Caco-2 (cell line): ENCODE measurements at regions not wholly inside any gene's neighbourhood (a gene's known extent, or its start where the extent isn't known, plus 50 kb on each side); places are given as distances from the start of the nearest gene placed in this dataset.

Experiments used
- BruUV-seq: library from RNA; stranded (reverse); fragments of 400-500 nt; replicated peaks from 2 replicates; lab custom pipeline; 2021; lab: Mats Ljungman, UMichigan
- CTCF ChIA-PET: fragments of 300-600 bp; sonication (Branson Sonifier 250); formaldehyde crosslinking; loops from one replicate; lab custom pipeline; 2022; ENCODE audit warnings: antibody characterized with exemption; lab: Charles Lee
- POLR2A ChIA-PET: fragments of 300-600 bp; sonication (Branson Sonifier 250); formaldehyde crosslinking; loops from one replicate; lab custom pipeline; 2022; ENCODE audit warnings: antibody characterized with exemption; lab: Charles Lee
- DNase-seq, 2 experiments: peaks; one replicate each; pipeline versions ENCODE4 v3.0.0 to v3.0.0-alpha.2; 2020 to 2022
- H3K27me3 ChIP-seq: replicated peaks from 2 replicates; pipeline ENCODE4 v1.6.0; 2011; ENCODE audit warnings: low read length; ENCODE audit not compliant: control insufficient read depth, insufficient read depth
- H3K36me3 ChIP-seq: 2 replicates; pipeline ENCODE4 v1.5.1; 2011; ENCODE audit warnings: low read length; ENCODE audit not compliant: control insufficient read depth, insufficient read depth
- H3K4me1 ChIP-seq: fragments of 250-450 bp; sonication (Bioruptor Pico); 2 replicates; pipeline ENCODE4 v1.5.1; 2020; ENCODE audit warnings: mild to moderate bottlenecking
- H3K4me3 ChIP-seq: 2 replicates; pipeline ENCODE4 v1.5.1; 2011; ENCODE audit warnings: low read depth, mild to moderate bottlenecking, control low read depth, low read length
- H3K9me3 ChIP-seq: fragments of 250-450 bp; sonication (Bioruptor Pico); 2 replicates; pipeline ENCODE4 v1.5.1; 2020; ENCODE audit warnings: mild to moderate bottlenecking, moderate library complexity
- H3K27ac Mint-ChIP-seq: one replicate; pipeline ENCODE4 v1.8.0; 2022; ENCODE audit warnings: mixed read lengths; ENCODE audit not compliant: unreplicated experiment
- H3K27me3 Mint-ChIP-seq: one replicate; pipeline ENCODE4 v1.8.0; 2022; ENCODE audit warnings: mixed read lengths; ENCODE audit not compliant: insufficient read depth, unreplicated experiment
- H3K36me3 Mint-ChIP-seq: one replicate; pipeline ENCODE4 v1.8.0; 2022; ENCODE audit warnings: mild to moderate bottlenecking, mixed read lengths; ENCODE audit not compliant: insufficient read depth, unreplicated experiment
- H3K4me1 Mint-ChIP-seq: one replicate; pipeline ENCODE4 v1.8.0; 2022; ENCODE audit warnings: low read depth, mixed read lengths; ENCODE audit not compliant: unreplicated experiment
- H3K4me3 Mint-ChIP-seq: one replicate; pipeline ENCODE4 v1.8.0; 2022; ENCODE audit warnings: mild to moderate bottlenecking, moderate library complexity, mixed read lengths; ENCODE audit not compliant: unreplicated experiment
- H3K9me3 Mint-ChIP-seq: one replicate; pipeline ENCODE4 v1.8.0; 2022; ENCODE audit warnings: mixed read lengths; ENCODE audit not compliant: unreplicated experiment
- intact Hi-C: fragments of 100-400 bp; cut with micrococcal nuclease; formaldehyde crosslinking; loops from one replicate; pipeline ENCODE4 v1.10.0; 2022; ENCODE audit not compliant: unreplicated experiment
- TF ChIP-seq, protein P1 (sequence below), 2 experiments: fragments of 200-600 bp in 1 of 2; IDR thresholded peaks; 1 replicate in 1 of 2; 2 replicates in 1 of 2; pipeline versions ENCODE4 v1.5.1 to v1.8.0; 2011 to 2022; ENCODE audit warnings: antibody characterized with exemption in 1 of 2, control low read depth in 1 of 2, inconsistent platforms in 1 of 2, low read depth in 1 of 2, low read length in 1 of 2, mild to moderate bottlenecking in 1 of 2, moderate library complexity in 1 of 2; ENCODE audit not compliant: insufficient read depth in 1 of 2, severe bottlenecking in 1 of 2, unreplicated experiment in 1 of 2

DNA sequence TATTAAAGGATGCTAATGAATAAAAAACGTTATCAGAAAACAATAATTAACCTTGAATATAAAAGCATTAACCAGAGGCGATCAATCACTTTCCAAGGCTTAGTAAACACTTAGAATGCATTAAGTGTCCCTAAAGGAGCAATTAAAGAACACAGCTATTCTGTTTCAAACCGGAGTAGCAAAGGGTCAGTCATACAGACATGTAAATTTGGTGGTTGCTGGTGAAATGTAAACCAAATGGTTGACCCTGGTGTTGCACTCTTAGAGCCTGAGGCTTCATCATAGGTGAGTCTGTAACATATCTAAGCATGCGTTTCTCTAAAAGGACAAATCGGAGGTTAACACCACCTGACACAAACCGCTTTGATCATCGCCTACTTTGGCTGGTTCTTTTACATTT is 1280.1 kb downstream of the TYW1 start:
- no peak overlapping the region for H3K4me3 ChIP-seq
- Mint-ChIP-seq H3K4me3 (no peak overlapping the region), H3K4me1 (no peaks in the 10 kb centered on the region), H3K9me3 (no peaks in the 10 kb centered on the region), H3K27me3 (no peaks in the 10 kb centered on the region), H3K27ac (no peak overlapping the region), H3K36me3 (no peaks in the 10 kb centered on the region)
- POLR2A ChIA-PET: no interaction called here
- H3K4me1 ChIP-seq: no peaks in the 10 kb centered on the region
- no peaks in the 10 kb centered on the region for H3K9me3 ChIP-seq
- CTCF ChIA-PET: no interaction called here
- no TSS peak for BruUV-seq
- DNase-seq: no peak
- H3K36me3 ChIP-seq: no peaks in the 10 kb centered on the region
- TF ChIP-seq, protein P1, sequence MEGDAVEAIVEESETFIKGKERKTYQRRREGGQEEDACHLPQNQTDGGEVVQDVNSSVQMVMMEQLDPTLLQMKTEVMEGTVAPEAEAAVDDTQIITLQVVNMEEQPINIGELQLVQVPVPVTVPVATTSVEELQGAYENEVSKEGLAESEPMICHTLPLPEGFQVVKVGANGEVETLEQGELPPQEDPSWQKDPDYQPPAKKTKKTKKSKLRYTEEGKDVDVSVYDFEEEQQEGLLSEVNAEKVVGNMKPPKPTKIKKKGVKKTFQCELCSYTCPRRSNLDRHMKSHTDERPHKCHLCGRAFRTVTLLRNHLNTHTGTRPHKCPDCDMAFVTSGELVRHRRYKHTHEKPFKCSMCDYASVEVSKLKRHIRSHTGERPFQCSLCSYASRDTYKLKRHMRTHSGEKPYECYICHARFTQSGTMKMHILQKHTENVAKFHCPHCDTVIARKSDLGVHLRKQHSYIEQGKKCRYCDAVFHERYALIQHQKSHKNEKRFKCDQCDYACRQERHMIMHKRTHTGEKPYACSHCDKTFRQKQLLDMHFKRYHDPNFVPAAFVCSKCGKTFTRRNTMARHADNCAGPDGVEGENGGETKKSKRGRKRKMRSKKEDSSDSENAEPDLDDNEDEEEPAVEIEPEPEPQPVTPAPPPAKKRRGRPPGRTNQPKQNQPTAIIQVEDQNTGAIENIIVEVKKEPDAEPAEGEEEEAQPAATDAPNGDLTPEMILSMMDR (IDR thresholded peaks at IDR 0.05; ENCODE audit: insufficient read depth in 1 of 2, low read depth in 1 of 2, low read length in 1 of 2, severe bottlenecking in 1 of 2, unreplicated experiment in 1 of 2): no peak
- no peaks in the 10 kb centered on the region for H3K27me3 ChIP-seq
- intact Hi-C loops: no loop called here

DNA sequence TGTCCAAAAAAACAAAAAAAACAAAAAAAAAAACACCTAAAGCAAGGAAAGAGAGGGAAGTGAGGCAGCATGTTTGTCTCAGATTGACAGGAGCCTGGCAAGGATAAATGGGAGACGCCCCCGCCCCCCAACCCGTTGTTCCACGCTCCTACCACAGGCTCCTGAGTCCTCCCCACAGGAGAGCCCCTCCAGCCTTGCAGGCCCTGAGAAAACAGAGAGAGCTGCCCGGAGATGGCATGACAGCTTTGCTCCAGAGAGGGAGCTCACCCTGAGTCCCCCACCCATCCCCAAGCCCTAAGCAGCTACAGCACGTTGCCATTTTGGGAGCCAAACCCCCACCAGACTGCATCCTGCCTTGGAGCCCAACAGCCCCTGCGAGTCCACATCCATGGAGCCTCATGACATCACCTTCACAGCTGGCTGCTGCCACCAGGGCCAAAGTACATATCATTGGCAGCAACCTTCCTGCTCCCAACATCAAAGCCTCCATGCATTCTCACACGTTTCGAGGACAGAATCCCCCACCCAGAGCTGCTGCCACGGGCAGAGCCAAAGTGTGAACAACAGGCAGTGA is 1283.3 kb downstream of the TYW1 start:
- BruUV-seq: no TSS peak
- ChIA-PET CTCF (no interaction called here), POLR2A (no interaction called here)
- DNase-seq: no peak
- Histone ChIP-seq H3K36me3 (no peaks in the 10 kb centered on the region), H3K27me3 (no peaks in the 10 kb centered on the region), H3K4me1 (no peaks in the 10 kb centered on the region), H3K9me3 (no peaks in the 10 kb centered on the region), H3K4me3 (no peak overlapping the region)
- H3K4me3 Mint-ChIP-seq: no peak overlapping the region
- no peaks in the 10 kb centered on the region for H3K27me3 Mint-ChIP-seq
- no peaks in the 10 kb centered on the region for H3K4me1 Mint-ChIP-seq
- no peaks in the 10 kb centered on the region for H3K36me3 Mint-ChIP-seq
- TF ChIP-seq, protein P1 (IDR thresholded peaks at IDR 0.05; ENCODE audit: insufficient read depth in 1 of 2, low read depth in 1 of 2, low read length in 1 of 2, severe bottlenecking in 1 of 2, unreplicated experiment in 1 of 2): no peak
- intact Hi-C loops: no loop called here
- no peak overlapping the region for H3K27ac Mint-ChIP-seq
- H3K9me3 Mint-ChIP-seq: peaks cover 17% of the 10 kb centered on the region

DNA sequence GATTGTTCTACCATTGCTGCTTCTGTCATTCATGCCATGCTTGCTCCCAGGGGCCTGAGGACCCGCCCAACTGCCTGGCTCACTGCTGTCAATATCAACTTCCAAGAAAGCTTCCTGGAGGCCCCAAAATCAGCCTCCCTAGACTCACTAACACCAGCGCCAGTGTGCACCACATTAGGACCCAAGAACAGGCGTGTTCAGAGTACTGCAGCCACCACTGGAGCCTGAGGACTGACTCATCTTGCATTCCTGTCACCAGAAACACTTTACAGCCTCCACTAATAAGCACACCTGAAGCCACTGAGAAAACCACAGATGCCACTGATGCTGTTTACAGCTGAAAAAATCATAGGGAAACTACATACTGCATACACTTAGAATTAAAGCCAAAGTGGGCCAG is 1284.3 kb downstream of the TYW1 start:
- ChIA-PET CTCF (no interaction called here), POLR2A (no interaction called here)
- no TSS peak for BruUV-seq
- H3K9me3 ChIP-seq: no peaks in the 10 kb centered on the region
- intact Hi-C loops: no loop called here
- no peak overlapping the region for H3K4me3 Mint-ChIP-seq
- H3K36me3 ChIP-seq: no peaks in the 10 kb centered on the region
- no peaks in the 10 kb centered on the region for H3K27me3 Mint-ChIP-seq
- peaks cover 28% of the 10 kb centered on the region for H3K9me3 Mint-ChIP-seq
- H3K4me3 ChIP-seq: no peak overlapping the region
- DNase-seq: no peak
- H3K4me1 Mint-ChIP-seq: no peaks in the 10 kb centered on the region
- H3K27ac Mint-ChIP-seq: no peak overlapping the region
- TF ChIP-seq, protein P1 (IDR thresholded peaks at IDR 0.05; ENCODE audit: insufficient read depth in 1 of 2, low read depth in 1 of 2, low read length in 1 of 2, severe bottlenecking in 1 of 2, unreplicated experiment in 1 of 2): no peak
- no peaks in the 10 kb centered on the region for H3K27me3 ChIP-seq
- no peaks in the 10 kb centered on the region for H3K36me3 Mint-ChIP-seq
- H3K4me1 ChIP-seq: no peaks in the 10 kb centered on the region
